ENCODE measurements at regions not wholly inside any gene's neighbourhood (a gene's known extent, or its start where the extent isn't known, plus 50 kb on each side); places are given as distances from the start of the nearest gene placed in this dataset.

DNA sequence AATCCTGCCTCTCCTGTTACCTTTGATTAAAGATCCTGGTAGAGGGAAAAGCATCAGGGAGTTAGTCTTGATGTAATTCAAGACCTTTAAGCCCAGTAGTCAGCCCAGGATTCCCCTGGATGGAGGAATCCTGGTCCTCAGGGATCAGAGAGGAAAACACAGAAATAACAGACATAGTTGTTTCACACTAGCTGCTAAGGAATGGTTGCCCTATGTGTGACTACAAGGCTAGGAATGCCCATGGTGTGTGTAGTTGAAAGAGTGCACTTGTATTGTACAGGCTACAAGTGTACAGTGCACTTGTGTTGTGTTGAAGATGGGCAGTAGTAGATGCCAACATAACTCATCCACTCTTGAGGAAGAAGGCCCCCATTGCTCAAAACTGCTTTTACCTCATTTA, 226.8 kb downstream of the AASDHPPT start:
- Histone ChIP-seq H3K9me3 (replicated peaks; ENCODE audit: control insufficient read depth, insufficient read depth, low read depth, low read length) (no peaks in the 10 kb centered on the region; the same call in 1 of the 2 replicates), H3K4me2 (ENCODE audit: insufficient read depth, low read length) (no peak overlapping the region), H4K20me1 (replicated peaks; ENCODE audit: control insufficient read depth, insufficient read depth, low read length) (no peaks in the 10 kb centered on the region), H3K4me3 (no peak overlapping the region), H3K36me3 (ENCODE audit: control insufficient read depth, insufficient read depth, low read length) (no peaks in the 10 kb centered on the region), H2AFZ (ENCODE audit: low read depth, low read length) (no peak overlapping the region), H3K79me2 (ENCODE audit: control insufficient read depth, insufficient read depth, low read length) (no peaks in the 10 kb centered on the region), H3K9me1 (ENCODE audit: control insufficient read depth, insufficient read depth, low read length) (no peaks in the 10 kb centered on the region), H3K4me1 (replicated peaks in 1 of 2; ENCODE audit: control insufficient read depth in 2 of 2, insufficient read depth in 2 of 2, low read length in 2 of 2) (no peaks in the 10 kb centered on the region), H3K27me3 (ENCODE audit: control insufficient read depth in 2 of 2, insufficient read depth in 2 of 2, low read length in 2 of 2) (no peaks in the 10 kb centered on the region), H3K27ac (ENCODE audit: extremely low read depth, low read depth, low read length) (no peak overlapping the region), H3K9ac (ENCODE audit: insufficient read depth in 1 of 2, low read depth in 2 of 2, low read length in 2 of 2) (no peak overlapping the region)
- intact Hi-C loops (cut with micrococcal nuclease) (no loop called here), in situ Hi-C loops (cut with MboI) (no loop called here)
- ATAC-seq (no peak), DNase-seq (ENCODE audit: extremely low read depth in 1 of 4, low spot score in 3 of 4) (no peak), FAIRE-seq (no peak)
- TF ChIP-seq NCOA2 (IDR thresholded peaks at IDR 0.05; ENCODE audit: partially characterized antibody in 2 of 2) (no peak), STAT5B (CRISPR knock-in tag; IDR thresholded peaks at IDR 0.05) (no peak), ATF1 (CRISPR knock-in tag; IDR thresholded peaks at IDR 0.05) (no peak), ATF1 (tag; IDR thresholded peaks at IDR 0.05) (no peak), PHF8 (IDR thresholded peaks at IDR 0.05; ENCODE audit: borderline replicate concordance, low read length) (no peak), MCM3 (IDR thresholded peaks at IDR 0.05) (no peak), ZNF778 (CRISPR knock-in tag; IDR thresholded peaks at IDR 0.05) (no peak), NFIC (IDR thresholded peaks at IDR 0.05) (no peak), ZC3H4 (CRISPR knock-in tag; IDR thresholded peaks at IDR 0.05; ENCODE audit: borderline replicate concordance) (no peak), ARHGAP35 (IDR thresholded peaks at IDR 0.05; ENCODE audit: partially characterized antibody) (no peak), BACH1 (tag; IDR thresholded peaks at IDR 0.05) (no peak), ZFP1 (CRISPR knock-in tag; IDR thresholded peaks at IDR 0.05) (no peak), KAT8 (IDR thresholded peaks at IDR 0.05; ENCODE audit: low read depth) (no peak), BRD9 (IDR thresholded peaks at IDR 0.05; ENCODE audit: low read depth, partially characterized antibody) (no peak), PYGO2 (tag; IDR thresholded peaks at IDR 0.05) (no peak), ZNF699 (CRISPR knock-in tag; IDR thresholded peaks at IDR 0.05; ENCODE audit: insufficient replicate concordance) (no peak), CREM (IDR thresholded peaks at IDR 0.05; ENCODE audit: low read depth) (no peak)
- TF ChIP-seq, protein P1, sequence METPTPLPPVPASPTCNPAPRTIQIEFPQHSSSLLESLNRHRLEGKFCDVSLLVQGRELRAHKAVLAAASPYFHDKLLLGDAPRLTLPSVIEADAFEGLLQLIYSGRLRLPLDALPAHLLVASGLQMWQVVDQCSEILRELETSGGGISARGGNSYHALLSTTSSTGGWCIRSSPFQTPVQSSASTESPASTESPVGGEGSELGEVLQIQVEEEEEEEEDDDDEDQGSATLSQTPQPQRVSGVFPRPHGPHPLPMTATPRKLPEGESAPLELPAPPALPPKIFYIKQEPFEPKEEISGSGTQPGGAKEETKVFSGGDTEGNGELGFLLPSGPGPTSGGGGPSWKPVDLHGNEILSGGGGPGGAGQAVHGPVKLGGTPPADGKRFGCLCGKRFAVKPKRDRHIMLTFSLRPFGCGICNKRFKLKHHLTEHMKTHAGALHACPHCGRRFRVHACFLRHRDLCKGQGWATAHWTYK (CRISPR knock-in tag; IDR thresholded peaks at IDR 0.05): no peak
- TF ChIP-seq, protein P2, sequence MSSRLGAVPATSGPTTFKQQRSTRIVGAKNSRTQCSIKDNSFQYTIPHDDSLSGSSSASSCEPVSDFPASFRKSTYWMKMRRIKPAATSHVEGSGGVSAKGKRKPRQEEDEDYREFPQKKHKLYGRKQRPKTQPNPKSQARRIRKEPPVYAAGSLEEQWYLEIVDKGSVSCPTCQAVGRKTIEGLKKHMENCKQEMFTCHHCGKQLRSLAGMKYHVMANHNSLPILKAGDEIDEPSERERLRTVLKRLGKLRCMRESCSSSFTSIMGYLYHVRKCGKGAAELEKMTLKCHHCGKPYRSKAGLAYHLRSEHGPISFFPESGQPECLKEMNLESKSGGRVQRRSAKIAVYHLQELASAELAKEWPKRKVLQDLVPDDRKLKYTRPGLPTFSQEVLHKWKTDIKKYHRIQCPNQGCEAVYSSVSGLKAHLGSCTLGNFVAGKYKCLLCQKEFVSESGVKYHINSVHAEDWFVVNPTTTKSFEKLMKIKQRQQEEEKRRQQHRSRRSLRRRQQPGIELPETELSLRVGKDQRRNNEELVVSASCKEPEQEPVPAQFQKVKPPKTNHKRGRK (tag; IDR thresholded peaks at IDR 0.05): no peak
- TF ChIP-seq, protein P3, sequence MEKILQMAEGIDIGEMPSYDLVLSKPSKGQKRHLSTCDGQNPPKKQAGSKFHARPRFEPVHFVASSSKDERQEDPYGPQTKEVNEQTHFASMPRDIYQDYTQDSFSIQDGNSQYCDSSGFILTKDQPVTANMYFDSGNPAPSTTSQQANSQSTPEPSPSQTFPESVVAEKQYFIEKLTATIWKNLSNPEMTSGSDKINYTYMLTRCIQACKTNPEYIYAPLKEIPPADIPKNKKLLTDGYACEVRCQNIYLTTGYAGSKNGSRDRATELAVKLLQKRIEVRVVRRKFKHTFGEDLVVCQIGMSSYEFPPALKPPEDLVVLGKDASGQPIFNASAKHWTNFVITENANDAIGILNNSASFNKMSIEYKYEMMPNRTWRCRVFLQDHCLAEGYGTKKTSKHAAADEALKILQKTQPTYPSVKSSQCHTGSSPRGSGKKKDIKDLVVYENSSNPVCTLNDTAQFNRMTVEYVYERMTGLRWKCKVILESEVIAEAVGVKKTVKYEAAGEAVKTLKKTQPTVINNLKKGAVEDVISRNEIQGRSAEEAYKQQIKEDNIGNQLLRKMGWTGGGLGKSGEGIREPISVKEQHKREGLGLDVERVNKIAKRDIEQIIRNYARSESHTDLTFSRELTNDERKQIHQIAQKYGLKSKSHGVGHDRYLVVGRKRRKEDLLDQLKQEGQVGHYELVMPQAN (IDR thresholded peaks at IDR 0.05; ENCODE audit: borderline replicate concordance): no peak
- ChIA-PET CTCF (ENCODE audit: low intra/inter-chr PET ratio) (no interaction called here), POLR2A (no interaction called here)
- BruUV-seq (replicated peaks): no TSS peak

Measured in K562 (cell line).